ENCODE measurements at regions not wholly inside any gene's neighbourhood (a gene's known extent, or its start where the extent isn't known, plus 50 kb on each side); places are given as distances from the start of the nearest gene placed in this dataset.

DNA sequence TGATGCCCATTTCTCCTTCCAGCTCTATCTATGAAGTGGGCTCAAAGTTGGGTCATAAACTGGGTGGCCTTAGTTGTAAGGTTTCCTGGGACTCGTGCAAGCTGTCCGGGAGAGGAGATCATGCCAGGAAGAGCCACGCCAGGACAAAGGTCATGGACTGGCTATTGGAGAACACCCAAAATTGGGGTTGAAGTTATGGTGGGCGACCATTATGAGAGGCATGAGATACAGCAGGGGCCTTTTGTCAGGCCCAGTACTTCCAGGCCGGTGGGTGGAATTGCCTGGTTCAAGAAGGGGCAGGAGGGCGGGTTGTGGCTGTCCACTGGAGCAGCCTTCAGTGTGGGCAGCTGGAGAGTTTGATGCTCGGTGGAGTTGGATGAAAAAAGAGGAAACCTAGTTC is 225.1 kb upstream of the SSTR4 start:
- Histone ChIP-seq H3K36me3 (ENCODE audit: insufficient read depth, low read length) (no peaks in the 10 kb centered on the region), H3K79me2 (replicated peaks; ENCODE audit: insufficient read depth, low read length) (no peaks in the 10 kb centered on the region), H3K27me3 (ENCODE audit: insufficient read depth, low read depth, low read length) (no peaks in the 10 kb centered on the region), H3K9me2 (ENCODE audit: insufficient read depth, low read length) (no peaks in the 10 kb centered on the region), H3K27ac (ENCODE audit: low read length) (no peak overlapping the region), H3F3A (ENCODE audit: insufficient read depth, low read length, poor library complexity, severe bottlenecking) (no peaks in the 10 kb centered on the region), H3K4me2 (ENCODE audit: low read length) (no peak overlapping the region), H2AFZ (ENCODE audit: low read depth, low read length) (no peak overlapping the region), H3K9me3 (ENCODE audit: low read length) (no peaks in the 10 kb centered on the region), H3K9ac (ENCODE audit: low read length) (no peak overlapping the region), H3K4me3 (ENCODE audit: low read length) (no peak overlapping the region), H4K20me1 (ENCODE audit: insufficient read depth) (no peaks in the 10 kb centered on the region)
- TF ChIP-seq CTCF (IDR thresholded peaks at IDR 0.05; ENCODE audit: poor library complexity, severe bottlenecking), result no peak
- TF ChIP-seq TAF1 (IDR thresholded peaks at IDR 0.05; ENCODE audit: low read depth), result no peak
- TF ChIP-seq, protein P1, sequence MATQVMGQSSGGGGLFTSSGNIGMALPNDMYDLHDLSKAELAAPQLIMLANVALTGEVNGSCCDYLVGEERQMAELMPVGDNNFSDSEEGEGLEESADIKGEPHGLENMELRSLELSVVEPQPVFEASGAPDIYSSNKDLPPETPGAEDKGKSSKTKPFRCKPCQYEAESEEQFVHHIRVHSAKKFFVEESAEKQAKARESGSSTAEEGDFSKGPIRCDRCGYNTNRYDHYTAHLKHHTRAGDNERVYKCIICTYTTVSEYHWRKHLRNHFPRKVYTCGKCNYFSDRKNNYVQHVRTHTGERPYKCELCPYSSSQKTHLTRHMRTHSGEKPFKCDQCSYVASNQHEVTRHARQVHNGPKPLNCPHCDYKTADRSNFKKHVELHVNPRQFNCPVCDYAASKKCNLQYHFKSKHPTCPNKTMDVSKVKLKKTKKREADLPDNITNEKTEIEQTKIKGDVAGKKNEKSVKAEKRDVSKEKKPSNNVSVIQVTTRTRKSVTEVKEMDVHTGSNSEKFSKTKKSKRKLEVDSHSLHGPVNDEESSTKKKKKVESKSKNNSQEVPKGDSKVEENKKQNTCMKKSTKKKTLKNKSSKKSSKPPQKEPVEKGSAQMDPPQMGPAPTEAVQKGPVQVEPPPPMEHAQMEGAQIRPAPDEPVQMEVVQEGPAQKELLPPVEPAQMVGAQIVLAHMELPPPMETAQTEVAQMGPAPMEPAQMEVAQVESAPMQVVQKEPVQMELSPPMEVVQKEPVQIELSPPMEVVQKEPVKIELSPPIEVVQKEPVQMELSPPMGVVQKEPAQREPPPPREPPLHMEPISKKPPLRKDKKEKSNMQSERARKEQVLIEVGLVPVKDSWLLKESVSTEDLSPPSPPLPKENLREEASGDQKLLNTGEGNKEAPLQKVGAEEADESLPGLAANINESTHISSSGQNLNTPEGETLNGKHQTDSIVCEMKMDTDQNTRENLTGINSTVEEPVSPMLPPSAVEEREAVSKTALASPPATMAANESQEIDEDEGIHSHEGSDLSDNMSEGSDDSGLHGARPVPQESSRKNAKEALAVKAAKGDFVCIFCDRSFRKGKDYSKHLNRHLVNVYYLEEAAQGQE (IDR thresholded peaks at IDR 0.05; ENCODE audit: borderline replicate concordance), result no peak
- TF ChIP-seq SMC3 (conservative IDR thresholded peaks at IDR 0.05; ENCODE audit: poor library complexity), result no peak
- TF ChIP-seq RAD21 (conservative IDR thresholded peaks at IDR 0.05), result no peak
- no peak for TF ChIP-seq EZH2 (IDR thresholded peaks at IDR 0.05; ENCODE audit: borderline replicate concordance, insufficient read depth, low read length, poor library complexity, severe bottlenecking)
- no peak for TF ChIP-seq POLR2AphosphoS5 (IDR thresholded peaks at IDR 0.05)
- TF ChIP-seq MXI1 (conservative IDR thresholded peaks at IDR 0.05; ENCODE audit: poor library complexity, severe bottlenecking), result no peak
- TF ChIP-seq EP300 (conservative IDR thresholded peaks at IDR 0.05; ENCODE audit: poor library complexity, severe bottlenecking), result no peak

GRCh38 chr20:22810626-22811569 is 224.2 kb upstream of the SSTR4 start:
- Histone ChIP-seq H3K79me2 (replicated peaks; ENCODE audit: insufficient read depth, low read length) (no peaks in the 10 kb centered on the region), H3F3A (ENCODE audit: insufficient read depth, low read length, poor library complexity, severe bottlenecking) (no peaks in the 10 kb centered on the region), H3K27me3 (ENCODE audit: insufficient read depth, low read depth, low read length) (no peaks in the 10 kb centered on the region), H3K9ac (ENCODE audit: low read length) (no peak overlapping the region), H3K9me2 (ENCODE audit: insufficient read depth, low read length) (no peaks in the 10 kb centered on the region), H3K27ac (ENCODE audit: low read length) (no peak overlapping the region), H3K4me2 (ENCODE audit: low read length) (no peak overlapping the region), H4K20me1 (ENCODE audit: insufficient read depth) (no peaks in the 10 kb centered on the region), H2AFZ (ENCODE audit: low read depth, low read length) (no peak overlapping the region), H3K36me3 (ENCODE audit: insufficient read depth, low read length) (no peaks in the 10 kb centered on the region), H3K9me3 (ENCODE audit: low read length) (no peaks in the 10 kb centered on the region), H3K4me3 (ENCODE audit: low read length) (no peak overlapping the region)
- TF ChIP-seq TAF1 (IDR thresholded peaks at IDR 0.05; ENCODE audit: low read depth) (no peak), CTCF (IDR thresholded peaks at IDR 0.05; ENCODE audit: poor library complexity, severe bottlenecking) (no peak), POLR2AphosphoS5 (IDR thresholded peaks at IDR 0.05) (no peak), RAD21 (conservative IDR thresholded peaks at IDR 0.05) (no peak), EZH2 (IDR thresholded peaks at IDR 0.05; ENCODE audit: borderline replicate concordance, insufficient read depth, low read length, poor library complexity, severe bottlenecking) (no peak), SMC3 (conservative IDR thresholded peaks at IDR 0.05; ENCODE audit: poor library complexity) (no peak), EP300 (conservative IDR thresholded peaks at IDR 0.05; ENCODE audit: poor library complexity, severe bottlenecking) (no peak), MXI1 (conservative IDR thresholded peaks at IDR 0.05; ENCODE audit: poor library complexity, severe bottlenecking) (no peak)
- TF ChIP-seq, protein P1 (IDR thresholded peaks at IDR 0.05; ENCODE audit: borderline replicate concordance), result no peak

All from neural cell (in vitro differentiated cells).